NCI-H2029 (cell line): ENCODE measurements at regions not wholly inside any gene's neighbourhood (a gene's known extent, or its start where the extent isn't known, plus 50 kb on each side); places are given as distances from the start of the nearest gene placed in this dataset.

Experiments used
- DNase-seq: peaks from one replicate; lab custom pipeline; 2025; lab: John Stamatoyannopoulos, UW

DNA sequence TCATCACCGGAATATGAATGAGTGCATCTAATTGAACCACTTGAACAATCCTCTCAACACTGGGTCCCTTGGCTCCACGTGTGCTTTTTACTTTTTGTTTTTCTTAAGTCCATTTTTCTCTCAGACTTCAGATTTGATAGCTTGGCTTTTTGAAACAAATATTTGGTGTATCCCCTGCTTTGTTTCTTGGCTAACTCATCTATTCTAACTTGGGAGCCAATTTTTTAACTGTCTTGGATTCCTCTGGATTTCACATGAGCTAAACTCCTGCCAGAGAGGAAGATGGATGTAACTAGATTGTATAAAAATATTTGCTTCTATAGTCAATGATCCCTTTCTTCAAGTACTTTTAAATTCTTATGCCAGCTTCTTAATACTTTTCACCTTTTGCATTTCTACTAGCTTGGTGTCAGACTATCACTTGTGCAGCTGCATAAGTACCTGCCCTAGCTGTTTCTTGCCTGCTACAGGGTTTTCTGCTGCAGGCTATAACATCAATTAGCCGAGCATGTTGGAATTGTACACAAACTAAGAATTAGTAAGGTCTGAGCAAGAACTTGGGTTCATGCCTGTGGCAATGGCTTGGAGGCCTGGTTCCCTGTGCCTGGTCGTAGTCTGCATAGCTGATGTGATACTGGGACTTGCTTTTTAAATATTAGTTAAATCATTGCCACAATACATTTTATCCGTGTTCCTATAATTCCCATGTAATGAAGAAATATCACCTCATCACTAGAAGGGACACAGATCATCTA is 281.5 kb downstream of the EN1 start:
- DNase-seq: no peak

GRCh38 chr2:118565301-118565700 is 282.1 kb downstream of the EN1 start:
- DNase-seq: no peak

DNA sequence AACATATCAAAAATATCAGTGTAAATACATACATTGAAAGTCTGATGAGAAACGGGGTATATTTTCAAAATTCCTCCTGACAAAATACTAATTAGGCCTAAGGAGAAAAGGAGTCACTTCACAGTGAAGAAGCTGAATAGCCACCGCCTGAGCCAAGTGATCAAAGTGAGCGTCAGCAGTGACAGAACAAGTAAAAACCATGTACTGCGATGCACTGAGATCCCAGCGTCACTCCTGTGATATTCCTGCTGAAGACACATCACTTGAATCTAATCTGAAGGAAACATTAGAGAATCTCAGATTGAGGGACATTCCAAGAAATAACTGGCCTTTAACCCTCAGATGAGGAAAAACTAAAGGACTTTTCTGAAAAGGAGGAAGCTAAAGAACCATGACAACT is 285.3 kb downstream of the EN1 start:
- no peak for DNase-seq

GRCh38 chr2:118558846-118559245 is 288.6 kb downstream of the EN1 start:
- no peak for DNase-seq

DNA sequence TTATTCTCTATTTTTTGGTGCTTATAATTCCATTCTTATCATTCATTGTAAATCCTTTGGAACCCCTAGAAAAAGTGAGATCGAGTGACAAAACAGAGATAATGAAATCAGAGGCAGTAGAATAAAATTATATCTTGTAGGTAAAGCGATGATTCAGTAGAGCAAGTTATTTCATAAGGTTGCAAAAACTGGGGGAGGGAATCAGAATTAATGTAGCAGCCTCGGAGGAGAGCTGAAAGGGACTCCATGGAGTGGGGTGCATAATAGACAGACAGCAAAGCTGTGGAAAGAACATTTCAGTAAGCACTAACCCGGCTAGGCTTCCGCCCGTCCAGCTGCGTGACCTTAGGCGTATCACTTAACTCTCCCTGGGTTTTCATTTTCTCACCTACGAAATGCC is 289.7 kb downstream of the EN1 start:
- no peak for DNase-seq

DNA sequence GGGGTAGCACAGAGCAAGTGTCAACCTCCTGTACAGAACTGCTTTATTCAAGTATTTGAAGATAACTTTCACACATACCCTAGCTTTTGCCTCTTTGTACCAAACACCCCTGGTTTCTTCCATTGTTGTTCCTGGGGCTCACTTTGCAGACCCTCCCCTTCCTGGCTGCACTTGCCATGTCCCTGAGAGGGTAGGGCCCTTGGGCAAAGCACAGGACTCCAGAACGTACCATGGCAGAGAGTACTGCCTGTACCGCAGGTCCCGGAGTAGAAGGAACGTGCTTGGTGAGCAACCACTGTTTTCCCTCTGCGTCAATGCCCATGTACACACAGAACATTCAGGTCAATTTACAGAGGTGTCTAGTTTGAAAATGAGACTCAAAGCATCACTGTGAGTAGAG is 290.4 kb downstream of the EN1 start:
- no peak for DNase-seq

DNA sequence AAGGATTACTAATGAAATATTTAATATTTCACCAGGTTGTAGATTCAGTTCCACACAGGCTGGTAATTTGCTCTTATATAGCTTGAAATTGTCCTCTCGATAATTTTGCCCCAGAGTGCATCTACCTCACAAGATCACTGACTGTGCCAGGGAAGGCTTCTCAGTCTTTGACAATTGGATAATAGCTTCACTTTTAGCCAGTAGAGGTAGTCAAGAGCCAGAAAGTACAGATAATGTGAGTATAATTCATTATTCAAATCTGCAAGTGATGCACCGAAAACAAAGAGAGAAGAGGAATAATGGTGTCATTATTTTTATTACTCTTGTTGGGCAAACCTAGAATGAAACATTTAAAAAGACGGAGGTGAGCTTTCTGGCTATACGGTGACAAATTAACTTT is 292.8 kb downstream of the EN1 start:
- no peak for DNase-seq

- no peak for DNase-seq
Observed at GRCh38 chr2:118549503-118549902, 297.9 kb downstream of the EN1 start.

DNA sequence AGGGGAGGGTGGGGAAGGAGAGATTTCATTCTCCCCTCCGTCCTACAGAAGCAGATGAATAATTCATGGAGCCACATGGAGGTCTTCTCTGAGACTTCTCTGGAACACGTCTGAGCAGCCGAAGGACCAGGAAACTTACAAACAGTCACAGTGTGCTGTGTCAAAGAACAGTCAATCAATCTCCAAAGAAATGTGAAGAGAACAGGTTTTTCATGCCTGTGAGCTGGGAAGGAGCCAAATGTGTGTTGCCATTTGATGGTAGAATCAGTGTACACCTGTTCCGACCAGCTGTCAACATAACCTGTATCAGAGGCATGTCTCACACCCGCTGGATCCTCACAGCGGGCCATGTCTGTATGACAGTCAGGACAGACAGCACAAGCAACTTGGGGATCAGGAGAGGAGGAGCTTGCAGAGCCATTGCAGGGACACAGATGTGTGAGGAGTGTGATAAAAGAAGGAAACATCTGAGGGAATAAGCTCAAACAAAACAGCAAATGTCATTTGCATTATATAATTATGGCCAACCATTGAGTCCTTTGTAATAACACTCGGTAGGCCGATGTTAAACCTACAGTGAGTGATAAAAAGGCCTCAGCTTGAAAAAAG is 298.5 kb downstream of the EN1 start:
- no peak for DNase-seq

GRCh38 chr2:118539290-118539689 is 308.2 kb downstream of the EN1 start:
- DNase-seq: no peak

- DNase-seq: no peak
Observed at GRCh38 chr2:118536306-118536705, 311.1 kb downstream of the EN1 start.

DNA sequence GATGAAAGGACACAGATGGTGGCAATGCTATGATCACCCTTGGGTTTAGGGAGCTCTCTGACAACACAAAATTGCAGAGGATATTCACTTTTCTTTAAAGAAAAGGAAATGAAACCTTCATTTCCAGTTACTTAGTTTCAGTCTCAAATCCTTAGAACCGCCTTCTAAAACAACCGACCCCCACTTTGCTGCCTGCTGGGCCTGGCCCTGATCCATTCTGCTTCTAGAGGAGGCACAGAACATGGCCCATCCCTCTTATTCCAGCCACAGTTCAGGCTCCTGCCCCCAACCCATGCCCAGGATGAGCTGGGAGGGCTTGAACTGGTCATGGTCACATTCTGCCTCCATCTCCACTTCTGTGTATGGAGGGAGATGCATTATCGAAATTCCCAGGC is 311.6 kb downstream of the EN1 start:
- no peak for DNase-seq

GRCh38 chr2:118535171-118535817 is 312.2 kb downstream of the EN1 start:
- DNase-seq: no peak

- DNase-seq: no peak
Observed at GRCh38 chr2:118530976-118531375, 316.5 kb downstream of the EN1 start.

GRCh38 chr2:118529908-118530599 is 317.4 kb downstream of the EN1 start:
- no peak for DNase-seq

GRCh38 chr2:118527571-118527970 is 319.9 kb downstream of the EN1 start:
- no peak for DNase-seq

DNA sequence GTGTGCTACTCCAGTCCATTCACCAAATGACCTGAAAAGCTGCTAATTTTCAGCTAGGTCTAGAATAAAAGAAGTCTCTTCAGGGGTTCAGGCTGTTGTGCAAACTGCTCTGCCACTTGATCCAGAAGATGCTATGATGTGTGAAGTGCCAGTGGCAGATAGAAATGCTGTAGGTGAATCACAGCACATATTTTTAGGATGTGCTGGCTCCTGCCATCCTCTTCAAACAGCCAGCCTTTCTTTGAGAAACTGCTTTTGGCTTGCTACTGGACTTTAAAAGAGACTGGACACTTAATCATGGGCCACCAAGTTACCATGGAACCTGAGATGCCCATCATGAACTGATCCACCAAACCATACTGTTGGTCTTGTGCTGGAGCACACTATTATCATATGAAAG is 322.1 kb downstream of the EN1 start:
- DNase-seq: no peak

- no peak for DNase-seq
Observed at GRCh38 chr2:118524911-118525310, 322.5 kb downstream of the EN1 start.

DNA sequence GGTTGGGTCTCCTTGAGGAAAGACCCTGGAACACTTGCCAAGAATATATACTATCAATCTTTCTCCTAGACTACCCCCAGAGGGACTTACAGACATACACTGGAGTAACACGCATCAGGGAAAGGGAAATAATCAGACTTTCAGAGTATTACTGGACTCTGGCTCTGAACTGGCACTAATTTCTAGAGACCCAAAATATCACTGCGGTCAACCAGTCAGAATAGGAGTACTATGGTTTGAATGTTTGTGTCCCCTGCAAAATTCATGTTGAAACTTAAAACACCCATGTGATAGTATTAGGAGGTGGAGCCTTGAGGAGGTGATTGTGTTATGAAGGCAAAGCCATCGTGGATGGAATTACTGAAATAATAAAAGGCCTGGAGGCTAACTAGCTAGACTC is 323.7 kb downstream of the EN1 start:
- DNase-seq: no peak

GRCh38 chr2:118521960-118522359 is 325.5 kb downstream of the EN1 start:
- no peak for DNase-seq

DNA sequence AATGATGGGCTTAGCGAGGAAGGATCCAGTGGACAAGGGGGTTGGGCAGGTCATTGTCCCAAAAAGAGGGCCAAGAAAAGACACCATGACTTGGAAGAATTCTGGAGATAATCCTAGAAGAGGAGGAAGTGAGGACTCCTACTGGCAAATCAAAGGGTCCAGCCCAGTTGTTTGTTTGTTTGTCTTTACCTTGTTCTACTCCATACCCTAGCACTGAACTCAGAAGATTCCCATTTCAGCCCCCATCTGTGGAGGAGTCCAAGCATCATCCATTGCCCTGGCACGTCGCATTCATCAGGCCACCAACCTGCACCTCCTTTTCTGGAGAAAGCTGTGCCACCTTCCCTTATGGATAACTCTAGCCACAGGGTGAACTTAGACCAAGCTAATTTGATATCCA is 326.2 kb downstream of the EN1 start:
- DNase-seq: no peak

GRCh38 chr2:118520246-118520645 is 327.2 kb downstream of the EN1 start:
- no peak for DNase-seq

DNA sequence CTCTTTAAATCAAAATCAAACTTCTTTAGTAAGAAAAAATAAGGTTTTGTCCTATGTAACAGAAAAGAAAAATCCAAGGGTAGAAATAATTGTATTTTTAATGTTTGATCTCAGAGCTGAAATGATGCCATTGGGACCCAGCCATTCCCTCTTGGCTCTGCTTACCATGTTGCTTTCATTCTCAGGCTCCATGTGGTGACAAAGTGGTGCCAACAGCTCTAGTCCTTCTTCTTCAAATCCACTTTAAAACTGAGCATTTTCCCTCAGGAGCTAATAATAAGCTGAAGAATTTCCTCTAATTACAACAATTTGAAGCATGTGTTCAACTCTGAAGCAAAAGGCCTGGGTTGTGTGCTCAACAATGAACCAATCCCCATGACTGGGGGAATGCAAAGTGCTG is 327.9 kb downstream of the EN1 start:
- DNase-seq: no peak
